Kidney epithelial cell (primary cell): ENCODE measurements at regions not wholly inside any gene's neighbourhood (a gene's known extent, or its start where the extent isn't known, plus 50 kb on each side); places are given as distances from the start of the nearest gene placed in this dataset.

Experiments
- DNase-seq: peaks from one replicate; pipeline ENCODE4 v3.0.0-alpha.2; 2010; ENCODE audit warnings: low read depth
- H3K27me3 ChIP-seq: 2 replicates; pipeline ENCODE4 v1.6.0; 2011; ENCODE audit warnings: low read length; ENCODE audit not compliant: control insufficient read depth, insufficient read depth
- H3K36me3 ChIP-seq: 2 replicates; pipeline ENCODE4 v1.5.1; 2011; ENCODE audit warnings: low read length; ENCODE audit not compliant: control insufficient read depth, insufficient read depth
- H3K4me3 ChIP-seq: 2 replicates; pipeline ENCODE4 v1.5.1; 2011; ENCODE audit warnings: low read depth, mild to moderate bottlenecking, control low read depth, low read length
- TF ChIP-seq, protein P1 (sequence below): IDR thresholded peaks from 2 replicates; pipeline ENCODE4 v1.5.1; 2011; ENCODE audit warnings: mild to moderate bottlenecking, moderate library complexity, low read length, control low read depth, inconsistent platforms; ENCODE audit not compliant: insufficient read depth, poor library complexity, severe bottlenecking

DNA sequence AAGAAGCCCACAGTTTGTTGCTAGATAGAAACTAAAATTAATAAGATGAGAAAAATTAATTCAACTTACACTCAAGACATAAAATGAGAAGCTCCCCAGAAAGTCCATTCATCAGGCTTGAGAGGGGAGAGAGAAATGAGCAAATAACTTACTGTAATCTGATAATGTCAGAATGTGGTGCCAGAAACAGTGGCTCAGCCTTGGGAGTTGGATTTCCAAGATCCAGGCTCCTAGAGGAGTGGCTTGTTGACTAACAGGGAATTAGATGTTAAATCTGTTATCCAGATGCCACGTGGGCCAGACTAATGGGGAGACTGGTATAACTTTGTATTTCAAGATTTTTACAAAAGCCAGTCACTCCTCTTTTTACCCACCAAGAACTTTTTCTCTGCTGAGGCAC is 458.2 kb downstream of the GADD45G start:
- TF ChIP-seq, protein P1, sequence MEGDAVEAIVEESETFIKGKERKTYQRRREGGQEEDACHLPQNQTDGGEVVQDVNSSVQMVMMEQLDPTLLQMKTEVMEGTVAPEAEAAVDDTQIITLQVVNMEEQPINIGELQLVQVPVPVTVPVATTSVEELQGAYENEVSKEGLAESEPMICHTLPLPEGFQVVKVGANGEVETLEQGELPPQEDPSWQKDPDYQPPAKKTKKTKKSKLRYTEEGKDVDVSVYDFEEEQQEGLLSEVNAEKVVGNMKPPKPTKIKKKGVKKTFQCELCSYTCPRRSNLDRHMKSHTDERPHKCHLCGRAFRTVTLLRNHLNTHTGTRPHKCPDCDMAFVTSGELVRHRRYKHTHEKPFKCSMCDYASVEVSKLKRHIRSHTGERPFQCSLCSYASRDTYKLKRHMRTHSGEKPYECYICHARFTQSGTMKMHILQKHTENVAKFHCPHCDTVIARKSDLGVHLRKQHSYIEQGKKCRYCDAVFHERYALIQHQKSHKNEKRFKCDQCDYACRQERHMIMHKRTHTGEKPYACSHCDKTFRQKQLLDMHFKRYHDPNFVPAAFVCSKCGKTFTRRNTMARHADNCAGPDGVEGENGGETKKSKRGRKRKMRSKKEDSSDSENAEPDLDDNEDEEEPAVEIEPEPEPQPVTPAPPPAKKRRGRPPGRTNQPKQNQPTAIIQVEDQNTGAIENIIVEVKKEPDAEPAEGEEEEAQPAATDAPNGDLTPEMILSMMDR = no peak
- H3K4me3 ChIP-seq = no peak overlapping the region

DNA sequence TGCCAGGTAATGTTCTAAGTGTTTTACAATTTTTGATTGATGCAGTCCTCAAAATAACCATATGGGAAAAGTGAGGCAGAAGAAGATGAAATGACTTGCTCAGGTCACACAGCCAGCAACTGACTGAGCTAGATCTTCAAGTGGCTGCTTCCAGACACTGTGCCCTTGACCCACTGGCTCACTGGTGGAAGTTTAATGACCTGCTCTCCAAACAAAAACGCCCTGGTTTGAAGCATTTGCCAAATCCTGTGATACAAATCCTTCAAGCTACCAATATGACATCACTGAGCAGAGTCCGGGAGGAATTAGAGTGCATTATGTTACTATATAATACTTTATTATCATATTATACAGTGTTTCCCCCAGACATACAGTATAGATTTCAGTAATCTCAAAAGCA is 459.4 kb downstream of the GADD45G start:
- no peaks in the 10 kb centered on the region for H3K36me3 ChIP-seq
- H3K4me3 ChIP-seq = no peak overlapping the region
- no peaks in the 10 kb centered on the region for H3K27me3 ChIP-seq
- DNase-seq = no peak
- TF ChIP-seq, protein P1 = no peak

More for the DNA sequence above, 458.2 kb downstream of the GADD45G start:
- no peaks in the 10 kb centered on the region for H3K36me3 ChIP-seq
- H3K27me3 ChIP-seq = no peaks in the 10 kb centered on the region
- DNase-seq = no peak

DNA sequence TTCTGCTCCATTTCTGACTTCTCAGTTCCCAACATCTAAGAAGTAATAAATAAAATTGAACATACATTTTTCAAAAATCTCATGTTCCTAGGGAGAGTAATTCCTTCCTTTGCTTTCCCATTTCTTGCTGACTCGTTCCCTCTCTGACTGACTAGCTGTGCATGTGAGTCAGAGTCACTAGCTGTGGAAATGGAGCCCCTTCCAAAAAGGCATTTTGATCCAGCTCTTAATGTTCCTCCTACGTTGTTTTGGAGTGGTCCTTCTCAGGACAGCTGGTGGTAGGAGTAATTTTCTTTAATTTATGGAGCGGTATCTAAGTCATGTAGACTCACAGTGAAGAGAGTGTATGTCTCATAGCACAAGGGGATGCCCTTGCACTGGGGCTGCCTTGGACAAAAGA is 460.2 kb downstream of the GADD45G start:
- DNase-seq = no peak
- TF ChIP-seq, protein P1 = no peak
- no peaks in the 10 kb centered on the region for H3K36me3 ChIP-seq
- no peak overlapping the region for H3K4me3 ChIP-seq
- no peaks in the 10 kb centered on the region for H3K27me3 ChIP-seq

DNA sequence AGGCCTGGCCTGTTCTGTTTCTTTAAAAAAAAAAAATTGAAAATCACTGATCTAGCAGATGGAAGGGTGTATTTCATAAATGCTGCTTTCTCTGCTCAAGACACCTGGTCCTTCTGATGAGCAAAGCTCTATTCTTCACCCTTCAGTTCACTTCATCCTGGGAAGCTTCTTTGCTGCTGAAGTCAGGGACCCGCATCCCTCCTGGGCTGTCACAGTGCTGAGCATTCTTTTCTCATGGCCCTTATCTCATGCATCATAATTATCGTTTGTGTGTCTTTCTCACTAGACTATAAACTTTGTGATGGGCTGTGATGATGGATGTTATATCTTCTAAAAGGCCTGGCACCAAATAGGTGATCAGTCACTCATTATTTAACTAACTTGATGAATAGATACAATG is 461.0 kb downstream of the GADD45G start:
- no peaks in the 10 kb centered on the region for H3K27me3 ChIP-seq
- H3K4me3 ChIP-seq = no peak overlapping the region
- H3K36me3 ChIP-seq = no peaks in the 10 kb centered on the region
- no peak for DNase-seq
- TF ChIP-seq, protein P1 = no peak

DNA sequence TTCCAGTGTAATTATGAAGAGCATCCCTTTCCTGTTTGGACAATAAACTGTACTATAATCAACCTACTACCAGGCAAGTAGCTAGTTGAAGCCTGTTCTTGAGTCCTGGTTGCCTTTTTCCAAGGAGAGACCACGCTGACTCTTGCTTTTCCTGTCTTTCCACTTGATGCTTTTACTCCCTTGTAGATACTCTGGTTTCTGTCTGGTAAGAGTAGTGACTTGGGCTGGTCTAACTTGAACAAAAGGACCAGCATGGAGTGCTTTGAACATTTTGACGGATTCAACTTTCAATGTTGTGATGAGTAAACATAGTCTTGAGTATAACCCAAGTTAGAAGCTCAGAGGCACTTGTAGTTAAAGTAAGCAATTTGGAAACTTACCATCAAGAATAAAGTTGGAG is 464.3 kb downstream of the GADD45G start:
- no peaks in the 10 kb centered on the region for H3K36me3 ChIP-seq
- H3K4me3 ChIP-seq = no peak overlapping the region
- no peak for DNase-seq
- TF ChIP-seq, protein P1 = no peak
- H3K27me3 ChIP-seq = no peaks in the 10 kb centered on the region

DNA sequence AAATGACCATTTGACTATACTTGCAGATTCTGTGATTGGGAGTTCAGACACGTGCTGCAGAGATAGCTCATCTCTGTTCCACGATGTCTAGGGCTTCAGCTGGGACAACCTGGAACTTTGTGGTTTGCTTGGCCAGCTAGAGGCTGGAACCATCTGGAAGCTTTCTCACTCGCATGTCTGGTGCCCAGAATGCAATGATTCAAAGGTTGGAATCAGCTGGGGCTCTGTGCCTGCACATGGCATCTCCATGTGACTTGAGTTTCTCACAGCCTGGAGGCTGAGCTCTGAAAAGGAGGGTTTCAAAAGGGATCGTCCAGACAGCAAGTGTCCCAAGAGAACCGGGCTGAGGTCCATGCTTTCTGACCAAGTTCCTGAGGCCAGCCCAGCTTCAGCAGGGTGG is 465.2 kb downstream of the GADD45G start:
- H3K27me3 ChIP-seq = no peaks in the 10 kb centered on the region
- DNase-seq = no peak
- H3K36me3 ChIP-seq = no peaks in the 10 kb centered on the region
- TF ChIP-seq, protein P1 = no peak
- no peak overlapping the region for H3K4me3 ChIP-seq
